K562 (cell line): ENCODE measurements at regions not wholly inside any gene's neighbourhood (a gene's known extent, or its start where the extent isn't known, plus 50 kb on each side); places are given as distances from the start of the nearest gene placed in this dataset.

Source experiments
- ATAC-seq: fragments of 200-7000 bp; cut with Tn5 transposase; 3 replicates; pipeline ENCODE4 v1.9.1; 2020; ENCODE audit warnings: moderate library complexity
- BruUV-seq: library from RNA; stranded (reverse); fragments of 400-500 nt; replicated peaks from 2 replicates; lab custom pipeline; 2021; lab: Mats Ljungman, UMichigan
- CTCF ChIA-PET: fragments of 300-600 bp; formaldehyde crosslinking; extraction: SDS; loops from one replicate; lab custom pipeline; 2021; ENCODE audit warnings: low intra/inter-chr PET ratio; lab: Yijun Ruan, JAX
- POLR2A ChIA-PET: fragments of 300-600, 350-650 bp; sonication (Branson Sonifier 250); formaldehyde crosslinking; extraction: SDS; loops from one replicate; lab custom pipeline; 2021; ENCODE audit warnings: antibody characterized with exemption, inconsistent platforms; lab: Yijun Ruan, JAX
- DNase-seq, 4 experiments: peaks; one replicate each; pipeline versions ENCODE4 v3.0.0 to v3.0.0-alpha.2; 2011 to 2018; ENCODE audit warnings: low spot score in 3 of 4, mixed read lengths in 3 of 4; ENCODE audit errors: extremely low read depth in 1 of 4
- FAIRE-seq: peaks from 2 replicates; lab custom pipeline; 2011; peaks lifted over from hg19 to GRCh38; lab: Jason Lieb, UNC
- H2AFZ ChIP-seq: 2 replicates; pipeline ENCODE4 v1.6.0; 2011; ENCODE audit warnings: low read depth, low read length, control low read depth, inconsistent platforms
- H3K27ac ChIP-seq: fragments of 200-600 bp; 3 replicates; pipeline ENCODE4 v1.8.0; 2011; ENCODE audit warnings: low read depth, mild to moderate bottlenecking, control low read depth, inconsistent platforms, low read length, moderate library complexity, mixed read lengths; ENCODE audit errors: extremely low read depth
- H3K27me3 ChIP-seq, 2 experiments: fragments of 300-600 bp in 1 of 2; 2 replicates in 1 of 2; 3 replicates in 1 of 2; pipeline versions ENCODE4 v1.6.0 to v1.8.0; 2011; ENCODE audit warnings: inconsistent platforms in 2 of 2, low read length in 2 of 2, mild to moderate bottlenecking in 1 of 2, mixed read lengths in 1 of 2, moderate library complexity in 1 of 2; ENCODE audit not compliant: control insufficient read depth in 2 of 2, insufficient read depth in 2 of 2
- H3K36me3 ChIP-seq: fragments of 300-600 bp; 3 replicates; pipeline ENCODE4 v1.8.0; 2011; ENCODE audit warnings: mild to moderate bottlenecking, low read length, inconsistent platforms; ENCODE audit not compliant: control insufficient read depth, insufficient read depth
- H3K4me1 ChIP-seq, 2 experiments: fragments of 200-600 bp in 1 of 2; replicated peaks in 1 of 2; 2 replicates in 1 of 2; 3 replicates in 1 of 2; pipeline versions ENCODE4 v1.5.1 to v1.8.0; 2011; ENCODE audit warnings: inconsistent platforms in 2 of 2, low read length in 2 of 2, mild to moderate bottlenecking in 1 of 2, mixed read lengths in 1 of 2, moderate library complexity in 1 of 2; ENCODE audit not compliant: control insufficient read depth in 2 of 2, insufficient read depth in 2 of 2
- H3K4me2 ChIP-seq: 2 replicates; pipeline ENCODE4 v1.6.1; 2011; ENCODE audit warnings: low read length, control low read depth, inconsistent platforms, mixed read lengths; ENCODE audit not compliant: insufficient read depth
- H3K4me3 ChIP-seq: fragments of 200-600 bp; sonication (generic), shearing (Covaris generic); 2 replicates; pipeline ENCODE4 v1.5.1; 2016; ENCODE audit warnings: control low read depth, inconsistent platforms
- H3K79me2 ChIP-seq: fragments of 200-600 bp; 3 replicates; pipeline ENCODE4 v1.8.0; 2011; ENCODE audit warnings: low read length, inconsistent platforms; ENCODE audit not compliant: control insufficient read depth, insufficient read depth
- H3K9ac ChIP-seq, 2 experiments: 2 replicates each; pipeline versions ENCODE4 v1.6.0 to v1.6.1; 2011; ENCODE audit warnings: low read depth in 2 of 2, low read length in 2 of 2, control low read depth in 1 of 2, inconsistent platforms in 1 of 2, mild to moderate bottlenecking in 1 of 2, mixed read lengths in 1 of 2; ENCODE audit not compliant: insufficient read depth in 1 of 2
- H3K9me1 ChIP-seq: one replicate; pipeline ENCODE4 v1.6.0; 2011; ENCODE audit warnings: inconsistent platforms, mild to moderate bottlenecking, low read length, moderate library complexity; ENCODE audit not compliant: control insufficient read depth, insufficient read depth
- H3K9me3 ChIP-seq: replicated peaks from 2 replicates; pipeline ENCODE4 v1.5.1; 2011; ENCODE audit warnings: low read depth, low read length, inconsistent platforms; ENCODE audit not compliant: control insufficient read depth, insufficient read depth
- H4K20me1 ChIP-seq: replicated peaks from 2 replicates; pipeline ENCODE4 v1.6.1; 2011; ENCODE audit warnings: low read length, inconsistent platforms, mixed read lengths; ENCODE audit not compliant: control insufficient read depth, insufficient read depth
- CREM ChIP-seq: IDR thresholded peaks from 2 replicates; pipeline ENCODE4 v1.6.1; 2014; ENCODE audit warnings: antibody characterized with exemption, low read depth
- TBP ChIP-seq: optimal IDR thresholded peaks from 2 replicates; pipeline ENCODE3; 2011; ENCODE audit warnings: low read depth, low read length, improper control_type of control experiment
- TSC22D4 ChIP-seq: fragments of 450-650 bp; IDR thresholded peaks from 2 replicates; pipeline ENCODE4 v1.6.1; 2016; ENCODE audit warnings: missing genetic modification characterization, missing biosample characterization, control low read depth
- ZSCAN29 ChIP-seq: fragments of 450-650 bp; IDR thresholded peaks from 2 replicates; pipeline ENCODE4 v1.6.1; 2017
- WGBS: fragments of 100-300 bp; shearing (Covaris generic); methylation state at CpG from one replicate; pipeline ENCODE4 v1.1.6; 2016; ENCODE audit warnings: low coverage, mixed read lengths; ENCODE audit not compliant: insufficient coverage; ENCODE audit errors: missing lambda C conversion rate; 5-methylcytosine and 5-hydroxymethylcytosine counted together
- in situ Hi-C: fragments of 300-500 bp; cut with MboI; formaldehyde crosslinking; loops from 4 replicates; pipeline ENCODE4 v1.15.0; 2018; ENCODE audit warnings: inconsistent platforms, mixed read lengths
- intact Hi-C: fragments of 100-400 bp; cut with micrococcal nuclease; formaldehyde crosslinking; loops from 2 replicates; pipeline ENCODE4 v1.14.2; 2022

DNA sequence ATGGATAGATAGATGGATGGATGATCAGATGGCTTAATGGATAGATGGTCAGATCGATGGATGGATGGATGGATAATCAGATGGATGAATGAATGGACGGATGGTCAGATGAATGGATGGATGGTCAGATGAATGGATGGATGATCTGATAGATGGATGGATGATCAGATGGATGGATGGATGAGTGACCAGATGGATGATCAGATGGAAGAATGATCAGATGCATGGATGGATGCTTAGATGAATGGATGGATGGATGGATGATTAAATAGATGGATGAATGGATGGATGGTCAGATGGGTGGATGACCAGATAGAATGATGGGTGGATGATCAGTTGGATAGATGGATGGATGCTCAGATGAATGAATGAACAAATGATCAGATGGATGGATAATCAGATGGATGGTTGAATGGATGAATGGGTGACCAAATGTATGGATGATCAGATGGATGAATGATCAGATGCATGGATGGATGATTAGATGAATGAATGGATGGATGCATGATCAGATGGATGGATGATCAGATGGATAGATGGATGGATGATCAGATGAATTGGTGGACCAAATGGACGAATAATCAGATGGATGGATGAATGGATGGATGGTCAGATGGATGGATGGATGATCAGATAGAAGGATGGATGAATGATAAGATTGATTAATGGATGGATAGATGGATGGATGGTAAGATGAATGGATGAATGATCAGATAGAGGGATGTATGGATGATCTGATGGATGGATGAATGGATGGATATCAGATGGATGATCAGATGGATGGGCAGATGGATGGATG lies 205.1 kb downstream of the TEX29 start:
- in situ Hi-C loops = no loop called here
- POLR2A ChIA-PET = no interaction called here
- BruUV-seq = no TSS peak

GRCh38 chr13:111526922-111527321 lies 206.5 kb downstream of the TEX29 start:
- peaks cover 0 to 18% of the 10 kb centered on the region in 2 experiments; a peak in 2 of 5 replicates for H3K27me3 ChIP-seq
- in situ Hi-C loops (no loop called here), intact Hi-C loops (no loop called here)
- BruUV-seq = no TSS peak
- H2AFZ ChIP-seq = no peak overlapping the region
- no peak overlapping the region for H3K4me2 ChIP-seq
- ATAC-seq = no peak
- TF ChIP-seq ZSCAN29 (no peak), TBP (no peak), TSC22D4 (tag) (no peak)
- DNase-seq = no peak
- no peak overlapping the region for H3K27ac ChIP-seq
- H3K4me1 ChIP-seq = no peaks in the 10 kb centered on the region
- H3K4me3 ChIP-seq = no peak overlapping the region
- H3K9me3 ChIP-seq = no peaks in the 10 kb centered on the region
- H3K9me1 ChIP-seq = no peaks in the 10 kb centered on the region
- POLR2A ChIA-PET = no interaction called here
- FAIRE-seq = no peak
- H3K9ac ChIP-seq = no peak overlapping the region
- CTCF ChIA-PET = no interaction called here
- H3K36me3 ChIP-seq = no peaks in the 10 kb centered on the region
- H4K20me1 ChIP-seq = no peaks in the 10 kb centered on the region
- 0% methylated on average over 7 of the region's 7 CpGs for WGBS
- H3K79me2 ChIP-seq = no peaks in the 10 kb centered on the region

More for the DNA sequence above, 205.1 kb downstream of the TEX29 start:
- no peaks in the 10 kb centered on the region for H3K9me1 ChIP-seq
- H3K27me3 ChIP-seq = peaks cover 0 to 22% of the 10 kb centered on the region in 2 experiments; a peak in 2 of 5 replicates
- WGBS = 0% methylated on average over 3 of the region's 3 CpGs
- no peak overlapping the region for H3K4me2 ChIP-seq
- no peak for TF ChIP-seq CREM
- CTCF ChIA-PET = interaction anchor here (0.6 kb wide), 1 partner anchor 958 kb away, joined by 4 read pairs; no protein-coding TSS in a partner anchor
- no peaks in the 10 kb centered on the region for H3K36me3 ChIP-seq
- H3K79me2 ChIP-seq = no peaks in the 10 kb centered on the region
- no peaks in the 10 kb centered on the region for H3K4me1 ChIP-seq
- H3K9me3 ChIP-seq = no peaks in the 10 kb centered on the region
- H3K9ac ChIP-seq = no peak overlapping the region
- no peak for ATAC-seq
- no peak overlapping the region for H2AFZ ChIP-seq
- intact Hi-C loops = no loop called here
- H3K27ac ChIP-seq = no peak overlapping the region
- FAIRE-seq = no peak
- no peak for DNase-seq
- H3K4me3 ChIP-seq = no peak overlapping the region
- H4K20me1 ChIP-seq = no peaks in the 10 kb centered on the region
